ENCODE measurements at regions not wholly inside any gene's neighbourhood (a gene's known extent, or its start where the extent isn't known, plus 50 kb on each side); places are given as distances from the start of the nearest gene placed in this dataset.

GRCh38 chr5:13613621-13614020, 330.9 kb downstream of the DNAH5 start:
- TF ChIP-seq MYC (IDR thresholded peaks at IDR 0.05; ENCODE audit: low read depth, low read length), result no peak
- no peak for TF ChIP-seq POLR2A (IDR thresholded peaks at IDR 0.05; ENCODE audit: extremely low read depth, insufficient read length)
- TF ChIP-seq CTCF (IDR thresholded peaks at IDR 0.05; ENCODE audit: low read depth, low read length), result no peak
- no peak for TF ChIP-seq MAX (IDR thresholded peaks at IDR 0.05; ENCODE audit: low read depth, low read length)
- no peak for DNase-seq (ENCODE audit: low read depth)
- no peak overlapping the region for H3K4me3 ChIP-seq (ENCODE audit: low read depth, low read length)

DNA sequence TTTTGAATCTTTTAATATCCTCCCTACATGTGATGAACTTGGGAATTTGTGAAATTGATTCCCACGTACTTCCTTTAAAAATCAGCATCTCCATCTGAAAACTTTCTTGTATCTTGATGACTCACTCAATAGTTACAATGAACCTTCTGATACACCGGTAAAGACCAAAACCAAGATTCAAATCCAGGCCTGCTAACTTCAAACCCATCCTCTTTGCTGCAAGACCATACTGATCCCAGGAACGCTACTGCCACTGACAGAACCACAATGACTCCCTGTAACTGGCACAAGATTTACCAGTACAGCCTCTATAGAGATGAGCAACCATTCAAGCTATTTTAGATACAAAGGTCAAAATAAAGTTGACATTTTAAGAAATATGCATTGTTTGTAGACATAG, 332.9 kb downstream of the DNAH5 start:
- H3K4me3 ChIP-seq (ENCODE audit: low read depth, low read length), result no peak overlapping the region
- DNase-seq (ENCODE audit: low read depth), result no peak
- TF ChIP-seq MYC (IDR thresholded peaks at IDR 0.05; ENCODE audit: low read depth, low read length), result no peak
- no peak for TF ChIP-seq POLR2A (IDR thresholded peaks at IDR 0.05; ENCODE audit: extremely low read depth, insufficient read length)
- TF ChIP-seq MAX (IDR thresholded peaks at IDR 0.05; ENCODE audit: low read depth, low read length), result no peak
- no peak for TF ChIP-seq CTCF (IDR thresholded peaks at IDR 0.05; ENCODE audit: low read depth, low read length)

DNA sequence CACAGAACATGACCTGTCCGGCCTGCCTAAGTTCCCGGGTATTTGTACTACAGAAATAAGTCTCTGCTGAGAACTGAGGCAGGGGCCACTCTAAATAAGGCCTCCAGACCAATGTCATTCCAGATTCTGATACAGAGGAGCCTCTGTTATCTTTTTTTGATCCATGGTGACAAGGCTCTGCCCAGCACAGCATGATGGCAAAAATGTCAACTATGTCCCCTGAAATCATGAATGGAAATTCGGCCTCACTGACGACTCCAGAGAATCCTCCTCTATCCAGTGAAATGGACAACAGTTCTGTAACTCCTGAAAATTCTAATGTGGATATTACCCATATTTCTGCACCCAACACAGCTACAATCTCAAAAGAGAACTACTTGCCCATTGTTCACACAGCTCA, 335.0 kb downstream of the DNAH5 start:
- TF ChIP-seq POLR2A (IDR thresholded peaks at IDR 0.05; ENCODE audit: extremely low read depth, insufficient read length), result no peak
- no peak for TF ChIP-seq MAX (IDR thresholded peaks at IDR 0.05; ENCODE audit: low read depth, low read length)
- no peak for TF ChIP-seq MYC (IDR thresholded peaks at IDR 0.05; ENCODE audit: low read depth, low read length)
- TF ChIP-seq CTCF (IDR thresholded peaks at IDR 0.05; ENCODE audit: low read depth, low read length), result no peak
- no peak overlapping the region for H3K4me3 ChIP-seq (ENCODE audit: low read depth, low read length)
- no peak for DNase-seq (ENCODE audit: low read depth)

DNA sequence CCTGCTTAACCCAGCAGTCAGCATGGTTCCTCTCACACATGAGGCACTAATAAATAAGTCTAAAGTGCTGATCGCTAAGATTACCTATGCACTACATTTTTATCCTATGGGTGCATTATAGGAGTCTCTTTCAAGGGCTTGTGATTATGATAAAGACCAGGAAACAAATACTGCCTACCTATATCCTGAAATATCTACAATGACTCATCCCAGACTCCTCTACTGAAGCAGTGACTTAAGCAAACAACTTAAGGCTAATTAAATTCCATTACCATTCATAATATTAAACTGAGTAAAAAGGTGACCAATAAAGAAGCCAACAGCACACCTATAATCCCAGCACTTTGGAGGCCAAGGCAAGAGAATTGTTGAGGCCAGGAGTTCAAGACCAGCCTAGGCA, 338.4 kb downstream of the DNAH5 start:
- no peak for DNase-seq (ENCODE audit: low read depth)
- no peak for TF ChIP-seq CTCF (IDR thresholded peaks at IDR 0.05; ENCODE audit: low read depth, low read length)
- no peak for TF ChIP-seq POLR2A (IDR thresholded peaks at IDR 0.05; ENCODE audit: extremely low read depth, insufficient read length)
- TF ChIP-seq MAX (IDR thresholded peaks at IDR 0.05; ENCODE audit: low read depth, low read length), result no peak
- no peak for TF ChIP-seq MYC (IDR thresholded peaks at IDR 0.05; ENCODE audit: low read depth, low read length)

DNA sequence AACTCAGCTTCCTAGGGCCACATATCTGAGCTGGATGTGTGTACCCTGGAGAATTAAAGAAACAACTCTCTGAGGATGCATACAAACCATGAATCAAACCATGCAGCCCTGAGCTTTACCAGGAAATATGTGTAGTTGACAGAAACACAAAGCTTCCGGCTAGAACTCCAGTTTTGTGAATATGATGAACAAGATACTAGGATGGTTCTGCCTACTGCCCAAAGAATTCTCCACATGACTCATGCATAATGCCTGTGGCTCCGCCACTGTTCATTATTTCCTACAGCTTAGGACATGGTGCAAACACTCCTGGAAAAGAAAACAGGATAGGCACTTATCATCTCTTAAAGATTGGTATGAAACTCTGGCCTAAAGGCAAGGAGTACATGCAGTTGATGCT, 343.4 kb downstream of the DNAH5 start:
- TF ChIP-seq CTCF (IDR thresholded peaks at IDR 0.05; ENCODE audit: low read depth, low read length) (no peak), MYC (IDR thresholded peaks at IDR 0.05; ENCODE audit: low read depth, low read length) (no peak), POLR2A (IDR thresholded peaks at IDR 0.05; ENCODE audit: extremely low read depth, insufficient read length) (no peak)
- no peak overlapping the region for H3K4me3 ChIP-seq (ENCODE audit: low read depth, low read length)
- DNase-seq (ENCODE audit: low read depth), result no peak

More for the DNA sequence above, 338.4 kb downstream of the DNAH5 start:
- no peak overlapping the region for H3K4me3 ChIP-seq (ENCODE audit: low read depth, low read length)

DNA sequence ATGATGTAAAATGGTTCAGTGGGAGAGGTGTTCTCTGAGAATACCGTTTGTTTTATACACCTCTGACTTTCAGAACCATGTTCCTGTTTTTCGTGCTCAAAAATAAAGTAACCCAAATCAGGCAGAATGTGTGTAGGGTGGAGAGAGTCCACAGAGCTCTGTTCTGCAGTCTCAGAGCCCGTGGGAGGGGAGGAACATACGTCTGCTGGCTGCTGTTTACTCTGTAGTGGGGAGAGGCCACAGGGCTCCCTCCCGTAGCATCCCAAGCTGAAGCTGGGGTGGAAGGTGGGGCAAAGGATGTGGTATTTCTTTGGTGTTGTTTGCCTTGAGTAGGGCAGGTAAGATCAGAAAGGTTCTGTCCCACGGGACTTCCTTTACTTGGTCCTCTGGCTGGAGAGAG, 348.5 kb downstream of the DNAH5 start:
- no peak overlapping the region for H3K4me3 ChIP-seq (ENCODE audit: low read depth, low read length)
- TF ChIP-seq MYC (IDR thresholded peaks at IDR 0.05; ENCODE audit: low read depth, low read length), result no peak
- no peak for TF ChIP-seq CTCF (IDR thresholded peaks at IDR 0.05; ENCODE audit: low read depth, low read length)
- TF ChIP-seq MAX (IDR thresholded peaks at IDR 0.05; ENCODE audit: low read depth, low read length), result no peak
- DNase-seq (ENCODE audit: low read depth), result no peak
